PC-3 (cell line): ENCODE measurements at regions not wholly inside any gene's neighbourhood (a gene's known extent, or its start where the extent isn't known, plus 50 kb on each side); places are given as distances from the start of the nearest gene placed in this dataset.

Experiments used
- ATAC-seq: fragments of 200-7000 bp; cut with Tn5 transposase; 2 replicates; pipeline ENCODE4 v1.9.1; 2020; ENCODE audit warnings: mild to moderate bottlenecking, moderate library complexity
- BruUV-seq: library from RNA; stranded (reverse); fragments of 400-500 nt; replicated peaks from 2 replicates; lab custom pipeline; 2021; lab: Mats Ljungman, UMichigan
- CTCF ChIA-PET: fragments of 300-600 bp; sonication (Branson Sonifier 250); formaldehyde crosslinking; loops from one replicate; lab custom pipeline; 2022; ENCODE audit warnings: antibody characterized with exemption; lab: Charles Lee
- POLR2A ChIA-PET: fragments of 300-600 bp; sonication (Branson Sonifier 250); formaldehyde crosslinking; loops from one replicate; lab custom pipeline; 2022; ENCODE audit warnings: antibody characterized with exemption; ENCODE audit not compliant: unreplicated experiment; lab: Charles Lee
- DNase-seq: peaks from one replicate; pipeline ENCODE4 v3.0.0-alpha.2; 2015
- H2AFZ ChIP-seq: fragments of 300-600 bp; sonication (generic); 2 replicates; pipeline ENCODE4 v1.6.0; 2016; ENCODE audit warnings: antibody characterized with exemption, low read length
- H3F3A ChIP-seq: fragments of 300-600 bp; sonication (generic); one replicate; pipeline ENCODE4 v1.6.0; 2017; ENCODE audit warnings: antibody characterized with exemption, low read length, control low read depth, mild to moderate bottlenecking; ENCODE audit not compliant: unreplicated experiment
- H3K27ac ChIP-seq: fragments of 300-600 bp; sonication (generic); 2 replicates; pipeline ENCODE4 v1.5.1; 2016; ENCODE audit warnings: mild to moderate bottlenecking, low read length
- H3K27me3 ChIP-seq: fragments of 300-600 bp; sonication (generic); 2 replicates; pipeline ENCODE4 v1.6.1; 2016; ENCODE audit warnings: low read length, mixed read lengths
- H3K36me3 ChIP-seq: fragments of 300-600 bp; sonication (generic); 2 replicates; pipeline ENCODE4 v1.6.1; 2016; ENCODE audit warnings: low read depth, mixed run types, low read length, mixed read lengths
- H3K4me1 ChIP-seq: fragments of 300-600 bp; sonication (generic); 2 replicates; pipeline ENCODE4 v1.5.1; 2016; ENCODE audit warnings: low read length; ENCODE audit not compliant: insufficient read depth
- H3K4me2 ChIP-seq: fragments of 300-600 bp; sonication (generic); 2 replicates; pipeline ENCODE4 v1.6.0; 2016; ENCODE audit warnings: low read length
- H3K4me3 ChIP-seq: fragments of 300-600 bp; sonication (generic); 2 replicates; pipeline ENCODE4 v1.5.1; 2016; ENCODE audit warnings: mild to moderate bottlenecking, low read length, mixed read lengths
- H3K79me2 ChIP-seq: fragments of 300-600 bp; sonication (generic); 2 replicates; pipeline ENCODE4 v1.6.1; 2017; ENCODE audit warnings: low read length, mixed read lengths
- H3K9ac ChIP-seq: fragments of 300-600 bp; sonication (generic); 2 replicates; pipeline ENCODE4 v1.6.0; 2016; ENCODE audit warnings: mild to moderate bottlenecking, low read length
- H3K9me2 ChIP-seq: fragments of 300-600 bp; sonication (generic); replicated peaks from 2 replicates; pipeline ENCODE4 v1.6.1; 2016; ENCODE audit warnings: mixed run types, low read length, mixed read lengths
- H3K9me3 ChIP-seq: fragments of 300-600 bp; sonication (generic); 2 replicates; pipeline ENCODE4 v1.6.1; 2016; ENCODE audit warnings: low read length, mixed read lengths
- H4K20me1 ChIP-seq: fragments of 300-600 bp; sonication (generic); 2 replicates; pipeline ENCODE4 v1.6.1; 2016; ENCODE audit warnings: low read length, mixed read lengths
- EZH2 ChIP-seq: fragments of 300-600 bp; sonication (generic); IDR thresholded peaks from one replicate; pipeline ENCODE4 v1.6.1; 2017; ENCODE audit warnings: antibody characterized with exemption, mild to moderate bottlenecking, low read length; ENCODE audit not compliant: unreplicated experiment
- EZH2phosphoT487 ChIP-seq: fragments of 300-600 bp; sonication (generic); IDR thresholded peaks from 2 replicates; pipeline ENCODE4 v1.6.1; 2018; ENCODE audit warnings: mild to moderate bottlenecking, antibody characterized with exemption, low read length, borderline replicate concordance
- intact Hi-C: fragments of 100-400 bp; cut with micrococcal nuclease; formaldehyde crosslinking; loops from 2 replicates; pipeline ENCODE4 v1.9.0; 2023
- TF ChIP-seq, protein P1 (sequence below): fragments of 300-600 bp; sonication (generic); conservative IDR thresholded peaks from 2 replicates; pipeline ENCODE4 v1.5.1; 2017; ENCODE audit warnings: antibody characterized with exemption, low read depth, mild to moderate bottlenecking, low read length

DNA sequence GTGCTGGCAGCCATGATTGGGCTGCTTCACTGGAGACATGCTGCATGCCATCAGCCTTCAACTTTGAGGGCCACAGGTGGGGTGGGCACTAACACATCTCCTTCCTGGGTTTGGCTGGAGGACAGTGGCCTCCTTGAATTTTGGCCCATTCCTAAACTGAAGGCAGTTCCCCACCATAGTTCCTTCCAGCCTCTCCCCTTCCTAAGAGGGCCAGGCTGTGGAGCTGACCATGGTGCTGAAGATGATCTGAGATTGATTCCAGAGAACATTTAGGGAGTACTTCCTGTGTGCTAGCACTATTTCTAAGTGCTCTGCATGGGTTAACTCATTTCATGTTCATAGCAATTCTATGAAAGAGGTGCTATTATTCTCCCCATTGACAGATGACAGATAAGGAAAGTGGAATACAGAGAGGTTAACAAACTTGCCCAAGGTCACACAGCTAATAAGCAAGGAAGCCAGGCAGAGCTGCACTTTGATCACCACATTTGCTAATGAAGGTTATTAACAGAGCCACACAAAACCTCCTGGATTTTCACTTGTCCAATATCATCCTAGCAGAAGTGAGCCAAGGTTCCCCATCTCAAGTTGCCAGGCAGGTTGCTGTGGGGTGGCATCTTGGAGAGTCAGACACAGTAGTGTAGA is 175.3 kb downstream of the ZIC5 start:
- ChIA-PET CTCF (interaction anchor here (0.5 kb wide), 1 partner anchor 83 kb away, joined by 3 read pairs; no protein-coding TSS in a partner anchor), POLR2A (no interaction called here)
- Histone ChIP-seq H3K27me3 (no peaks in the 10 kb centered on the region), H3K9me2 (no peaks in the 10 kb centered on the region), H3K36me3 (no peaks in the 10 kb centered on the region), H2AFZ (no peak overlapping the region), H3F3A (no peaks in the 10 kb centered on the region), H3K79me2 (no peaks in the 10 kb centered on the region), H3K4me1 (no peaks in the 10 kb centered on the region), H3K4me2 (no peak overlapping the region), H3K9ac (no peak overlapping the region), H3K4me3 (no peak overlapping the region), H4K20me1 (no peaks in the 10 kb centered on the region), H3K9me3 (no peaks in the 10 kb centered on the region), H3K27ac (no peak overlapping the region)
- DNase-seq (peak; percentile 56), ATAC-seq (no peak)
- TF ChIP-seq EZH2phosphoT487: no peak
- TF ChIP-seq, protein P1, sequence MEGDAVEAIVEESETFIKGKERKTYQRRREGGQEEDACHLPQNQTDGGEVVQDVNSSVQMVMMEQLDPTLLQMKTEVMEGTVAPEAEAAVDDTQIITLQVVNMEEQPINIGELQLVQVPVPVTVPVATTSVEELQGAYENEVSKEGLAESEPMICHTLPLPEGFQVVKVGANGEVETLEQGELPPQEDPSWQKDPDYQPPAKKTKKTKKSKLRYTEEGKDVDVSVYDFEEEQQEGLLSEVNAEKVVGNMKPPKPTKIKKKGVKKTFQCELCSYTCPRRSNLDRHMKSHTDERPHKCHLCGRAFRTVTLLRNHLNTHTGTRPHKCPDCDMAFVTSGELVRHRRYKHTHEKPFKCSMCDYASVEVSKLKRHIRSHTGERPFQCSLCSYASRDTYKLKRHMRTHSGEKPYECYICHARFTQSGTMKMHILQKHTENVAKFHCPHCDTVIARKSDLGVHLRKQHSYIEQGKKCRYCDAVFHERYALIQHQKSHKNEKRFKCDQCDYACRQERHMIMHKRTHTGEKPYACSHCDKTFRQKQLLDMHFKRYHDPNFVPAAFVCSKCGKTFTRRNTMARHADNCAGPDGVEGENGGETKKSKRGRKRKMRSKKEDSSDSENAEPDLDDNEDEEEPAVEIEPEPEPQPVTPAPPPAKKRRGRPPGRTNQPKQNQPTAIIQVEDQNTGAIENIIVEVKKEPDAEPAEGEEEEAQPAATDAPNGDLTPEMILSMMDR: no peak
- TF ChIP-seq EZH2: no peak
- BruUV-seq: no TSS peak
- intact Hi-C loops: no loop called here

DNA sequence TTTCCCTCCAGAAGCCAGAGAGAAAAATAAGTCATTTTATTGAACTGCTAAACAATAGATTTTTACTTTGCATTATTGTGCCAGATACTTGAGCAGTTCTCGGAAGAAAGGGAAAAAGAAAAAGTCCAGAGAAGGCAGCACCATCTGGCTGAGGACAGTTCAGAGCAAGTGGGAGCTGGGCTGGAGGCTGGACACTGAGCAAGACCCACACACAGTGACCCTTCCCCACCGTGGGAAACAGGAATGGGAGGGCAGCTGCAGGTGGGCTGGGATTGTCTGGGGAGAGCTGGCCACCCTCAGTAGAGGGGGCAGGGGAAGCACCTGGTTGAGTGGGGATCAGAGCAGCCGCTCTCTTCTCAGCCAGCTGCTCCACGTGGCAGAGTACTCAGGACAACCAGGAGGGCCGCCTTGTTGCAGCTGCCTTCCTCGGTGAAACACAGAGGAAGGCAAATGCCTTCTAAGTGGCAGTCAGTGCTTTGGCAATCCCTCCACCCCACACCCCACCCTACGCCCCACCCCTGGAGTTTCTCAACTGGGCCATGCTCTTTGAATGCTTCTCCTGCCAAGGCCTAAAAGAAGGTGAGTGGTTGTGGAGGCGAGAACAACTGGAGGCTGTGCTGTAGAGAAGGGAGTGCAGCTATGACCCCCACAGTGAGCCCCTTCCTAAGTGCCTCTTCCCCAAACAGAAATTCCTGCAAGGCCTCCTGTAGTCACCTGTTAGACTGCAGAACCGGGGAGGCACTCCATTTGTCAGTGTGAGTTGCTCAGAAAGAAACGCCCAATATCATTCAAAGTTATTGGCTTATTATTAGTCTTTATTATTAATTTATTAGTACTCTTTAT is 179.3 kb downstream of the ZIC5 start:
- Histone ChIP-seq H3K4me1 (no peaks in the 10 kb centered on the region), H3K27ac (no peak overlapping the region), H2AFZ (no peak overlapping the region), H4K20me1 (no peaks in the 10 kb centered on the region), H3K27me3 (no peaks in the 10 kb centered on the region), H3K36me3 (no peaks in the 10 kb centered on the region), H3K9me2 (no peaks in the 10 kb centered on the region), H3K9ac (no peak overlapping the region), H3K9me3 (no peaks in the 10 kb centered on the region), H3K4me2 (no peak overlapping the region), H3F3A (no peaks in the 10 kb centered on the region), H3K79me2 (no peaks in the 10 kb centered on the region), H3K4me3 (no peak overlapping the region)
- ATAC-seq (no peak), DNase-seq (no peak)
- no TSS peak for BruUV-seq
- ChIA-PET POLR2A (no interaction called here), CTCF (no interaction called here)
- intact Hi-C loops: no loop called here
- TF ChIP-seq, protein P1: no peak
- TF ChIP-seq EZH2phosphoT487: no peak
- no peak for TF ChIP-seq EZH2

DNA sequence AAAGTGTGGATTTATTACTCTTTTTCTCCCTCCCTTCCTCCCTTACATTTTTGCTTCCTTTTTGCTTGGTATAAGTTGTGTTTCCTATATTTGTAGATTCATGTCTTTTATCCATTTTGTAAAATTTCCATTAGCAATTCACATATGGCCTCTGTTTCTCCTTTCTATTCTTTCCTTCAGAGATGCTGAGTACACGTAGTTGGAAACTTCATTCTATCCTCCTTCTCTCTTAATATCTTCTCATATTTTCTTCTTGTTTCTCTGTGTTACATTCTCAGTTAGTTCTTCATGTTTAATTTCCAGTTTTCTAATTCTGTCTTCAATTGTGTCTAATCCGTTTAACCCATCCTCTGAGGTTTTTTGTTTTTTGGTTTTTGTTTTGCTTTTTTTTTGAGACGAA is 188.9 kb downstream of the ZIC5 start:
- H3K4me1 ChIP-seq: no peaks in the 10 kb centered on the region
- ChIA-PET CTCF (no interaction called here), POLR2A (no interaction called here)
- no peak overlapping the region for H3K9ac ChIP-seq
- DNase-seq (no peak), ATAC-seq (no peak)
- no peaks in the 10 kb centered on the region for H4K20me1 ChIP-seq
- no peak overlapping the region for H3K27ac ChIP-seq
- TF ChIP-seq EZH2phosphoT487: no peak
- intact Hi-C loops: no loop called here
- no peak overlapping the region for H3K4me2 ChIP-seq
- H3K9me2 ChIP-seq: no peaks in the 10 kb centered on the region
- no peaks in the 10 kb centered on the region for H3K9me3 ChIP-seq
- H3K79me2 ChIP-seq: no peaks in the 10 kb centered on the region
- no peak overlapping the region for H2AFZ ChIP-seq
- no TSS peak for BruUV-seq
- H3K4me3 ChIP-seq: no peak overlapping the region
- H3F3A ChIP-seq: no peaks in the 10 kb centered on the region
- no peaks in the 10 kb centered on the region for H3K36me3 ChIP-seq
- H3K27me3 ChIP-seq: no peaks in the 10 kb centered on the region
